CD4-positive, alpha-beta memory T cell (primary cell): ENCODE measurements at regions not wholly inside any gene's neighbourhood (a gene's known extent, or its start where the extent isn't known, plus 50 kb on each side); places are given as distances from the start of the nearest gene placed in this dataset.

ENCODE experiments used
- CTCF ChIA-PET: fragments of 350-600 bp; sonication (Branson Sonifier 250); formaldehyde crosslinking; loops from one replicate; lab custom pipeline; 2021; ENCODE audit warnings: inconsistent platforms; ENCODE audit not compliant: partially characterized antibody; lab: Charles Lee
- POLR2A ChIA-PET: fragments of 350-600 bp; sonication (Branson Sonifier 250); formaldehyde crosslinking; loops from one replicate; lab custom pipeline; 2021; ENCODE audit not compliant: partially characterized antibody; lab: Charles Lee
- DNase-seq, 5 donors: peaks; one replicate each; pipeline versions ENCODE4 v3.0.0 to v3.0.0-alpha.2; 2020 to 2022; ENCODE audit warnings: mixed read lengths in 1 of 5
- H3K27ac ChIP-seq: one replicate; pipeline ENCODE4 v1.7.0; 2013; ENCODE audit warnings: low read depth, low read length
- H3K27me3 ChIP-seq: 2 replicates; pipeline ENCODE4 v1.7.0; 2013; ENCODE audit warnings: mild to moderate bottlenecking, low read length, moderate library complexity; ENCODE audit not compliant: insufficient read depth
- H3K36me3 ChIP-seq: 2 replicates; pipeline ENCODE4 v1.7.0; 2013; ENCODE audit warnings: mild to moderate bottlenecking, low read length, moderate library complexity; ENCODE audit not compliant: insufficient read depth
- H3K4me1 ChIP-seq: 2 replicates; pipeline ENCODE4 v1.7.0; 2013; ENCODE audit warnings: mild to moderate bottlenecking, low read length, moderate library complexity; ENCODE audit not compliant: insufficient read depth
- H3K4me3 ChIP-seq, 2 donors: one replicate each; pipeline ENCODE4 v1.7.0; 2013; ENCODE audit warnings: low read length in 2 of 2, mild to moderate bottlenecking in 1 of 2
- H3K9me3 ChIP-seq, 2 donors: one replicate each; pipeline ENCODE4 v1.7.0; 2013; ENCODE audit warnings: low read length in 2 of 2, control low read depth in 1 of 2; ENCODE audit not compliant: control insufficient read depth in 1 of 2
- H3K27ac Mint-ChIP-seq, 7 donors: one replicate each; pipeline ENCODE4 v1.8.0; 2020 to 2021; ENCODE audit warnings: mixed read lengths in 7 of 7, mild to moderate bottlenecking in 6 of 7, inconsistent platforms in 3 of 7, moderate library complexity in 3 of 7
- H3K27me3 Mint-ChIP-seq, 2 donors: one replicate each; pipeline ENCODE4 v1.8.0; 2020 to 2021; ENCODE audit warnings: mixed read lengths in 2 of 2
- H3K36me3 Mint-ChIP-seq, 2 donors: one replicate each; pipeline ENCODE4 v1.8.0; 2020 to 2021; ENCODE audit warnings: mixed read lengths in 2 of 2, inconsistent platforms in 1 of 2, mild to moderate bottlenecking in 1 of 2
- H3K4me1 Mint-ChIP-seq, 4 donors: one replicate each; pipeline ENCODE4 v1.8.0; 2020 to 2021; ENCODE audit warnings: mixed read lengths in 4 of 4, mild to moderate bottlenecking in 1 of 4
- H3K4me3 Mint-ChIP-seq, 8 donors: one replicate each; pipeline ENCODE4 v1.8.0; 2020 to 2021; ENCODE audit warnings: mixed read lengths in 8 of 8, mild to moderate bottlenecking in 7 of 8, moderate library complexity in 6 of 8, inconsistent platforms in 3 of 8
- H3K9me3 Mint-ChIP-seq, 8 donors: one replicate each; pipeline ENCODE4 v1.8.0; 2020 to 2021; ENCODE audit warnings: mixed read lengths in 8 of 8, mild to moderate bottlenecking in 5 of 8, inconsistent platforms in 3 of 8, moderate library complexity in 1 of 8
- intact Hi-C: fragments of 100-400 bp; cut with micrococcal nuclease; formaldehyde crosslinking; loops from one replicate; pipeline ENCODE4 v1.15.1; 2023

DNA sequence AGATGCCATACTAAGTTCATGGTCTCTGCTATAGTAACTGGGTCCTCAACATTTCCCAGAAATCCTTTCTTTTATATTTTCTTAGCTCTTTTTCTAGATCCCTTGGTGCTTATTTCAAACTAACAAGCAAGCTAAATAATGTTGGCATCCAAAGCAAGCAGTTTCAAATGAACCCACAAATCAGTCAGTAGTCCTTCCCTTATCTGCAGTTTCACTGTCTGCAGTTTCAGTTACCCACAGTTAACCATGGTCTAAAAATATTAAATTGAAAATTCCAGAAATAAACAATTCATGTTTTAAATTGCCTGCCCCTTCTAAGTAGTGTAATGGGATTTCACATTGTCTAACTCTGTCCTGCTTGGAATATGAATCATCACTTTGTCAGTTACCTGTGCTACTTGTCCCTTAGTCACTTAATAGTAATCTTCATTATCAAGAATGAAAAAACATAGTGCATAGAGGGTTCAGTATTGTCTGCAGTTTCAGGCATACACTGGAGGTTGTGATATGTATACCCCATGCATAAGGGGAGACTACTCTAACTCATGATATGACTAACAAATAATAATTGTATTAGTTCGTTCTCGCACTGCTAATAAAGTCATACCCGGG lies 633.7 kb downstream of the MECOM start:
- CTCF ChIA-PET, result no interaction called here
- no peaks in the 10 kb centered on the region for H3K4me1 Mint-ChIP-seq
- no peak overlapping the region for H3K4me3 ChIP-seq
- H3K36me3 ChIP-seq, result no peaks in the 10 kb centered on the region
- no peaks in the 10 kb centered on the region for H3K27me3 Mint-ChIP-seq
- H3K4me1 ChIP-seq, result no peaks in the 10 kb centered on the region
- H3K27me3 ChIP-seq, result no peaks in the 10 kb centered on the region
- intact Hi-C loops, result no loop called here
- H3K27ac Mint-ChIP-seq, result no peak overlapping the region
- DNase-seq, result no peak
- POLR2A ChIA-PET, result no interaction called here
- no peaks in the 10 kb centered on the region for H3K9me3 ChIP-seq
- H3K36me3 Mint-ChIP-seq, result no peaks in the 10 kb centered on the region
- H3K27ac ChIP-seq, result no peak overlapping the region
- H3K9me3 Mint-ChIP-seq, result peaks cover 0 to 2% (median 0%) of the 10 kb centered on the region in 8 donors
- H3K4me3 Mint-ChIP-seq, result no peak overlapping the region

DNA sequence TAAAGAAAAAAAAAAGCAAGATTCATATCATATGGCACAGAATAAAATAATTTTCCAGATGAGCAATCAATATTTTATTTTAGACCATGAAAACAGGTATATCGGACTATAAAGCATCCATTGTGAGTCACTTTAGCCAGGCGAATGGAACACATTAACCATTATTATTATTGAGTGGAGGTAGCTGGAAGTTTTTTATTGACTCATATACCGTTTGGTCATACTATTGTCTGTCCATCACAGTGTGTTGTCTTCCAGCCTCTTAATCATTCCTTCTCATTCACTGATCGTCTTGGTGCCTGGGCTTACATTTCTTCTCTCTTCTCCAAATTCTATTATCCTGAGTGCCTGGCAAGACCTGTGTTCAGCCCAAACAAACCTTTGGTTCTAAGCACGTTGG lies 634.8 kb downstream of the MECOM start:
- POLR2A ChIA-PET, result no interaction called here
- H3K27ac ChIP-seq, result no peak overlapping the region
- CTCF ChIA-PET, result no interaction called here
- H3K9me3 ChIP-seq, result no peaks in the 10 kb centered on the region
- Mint-ChIP-seq H3K27ac (no peak overlapping the region), H3K9me3 (peaks cover 0 to 2% (median 0%) of the 10 kb centered on the region in 8 donors), H3K27me3 (no peaks in the 10 kb centered on the region), H3K36me3 (no peaks in the 10 kb centered on the region), H3K4me3 (no peak overlapping the region), H3K4me1 (no peaks in the 10 kb centered on the region)
- no peaks in the 10 kb centered on the region for H3K4me1 ChIP-seq
- intact Hi-C loops, result no loop called here
- no peaks in the 10 kb centered on the region for H3K36me3 ChIP-seq
- H3K27me3 ChIP-seq, result no peaks in the 10 kb centered on the region
- DNase-seq, result no peak
- no peak overlapping the region for H3K4me3 ChIP-seq

GRCh38 chr3:169026543-169027182 lies 636.8 kb downstream of the MECOM start:
- H3K36me3 ChIP-seq, result no peaks in the 10 kb centered on the region
- H3K27me3 ChIP-seq, result no peaks in the 10 kb centered on the region
- H3K4me1 Mint-ChIP-seq, result no peaks in the 10 kb centered on the region
- intact Hi-C loops, result no loop called here
- POLR2A ChIA-PET, result no interaction called here
- no peak overlapping the region for H3K27ac Mint-ChIP-seq
- H3K9me3 Mint-ChIP-seq, result peaks cover 0 to 2% (median 0%) of the 10 kb centered on the region in 8 donors
- no peaks in the 10 kb centered on the region for H3K27me3 Mint-ChIP-seq
- no peaks in the 10 kb centered on the region for H3K36me3 Mint-ChIP-seq
- no peak for DNase-seq
- H3K4me1 ChIP-seq, result no peaks in the 10 kb centered on the region
- CTCF ChIA-PET, result no interaction called here
- no peak overlapping the region for H3K27ac ChIP-seq
- H3K9me3 ChIP-seq, result no peaks in the 10 kb centered on the region
- H3K4me3 Mint-ChIP-seq, result no peak overlapping the region
- no peak overlapping the region for H3K4me3 ChIP-seq

DNA sequence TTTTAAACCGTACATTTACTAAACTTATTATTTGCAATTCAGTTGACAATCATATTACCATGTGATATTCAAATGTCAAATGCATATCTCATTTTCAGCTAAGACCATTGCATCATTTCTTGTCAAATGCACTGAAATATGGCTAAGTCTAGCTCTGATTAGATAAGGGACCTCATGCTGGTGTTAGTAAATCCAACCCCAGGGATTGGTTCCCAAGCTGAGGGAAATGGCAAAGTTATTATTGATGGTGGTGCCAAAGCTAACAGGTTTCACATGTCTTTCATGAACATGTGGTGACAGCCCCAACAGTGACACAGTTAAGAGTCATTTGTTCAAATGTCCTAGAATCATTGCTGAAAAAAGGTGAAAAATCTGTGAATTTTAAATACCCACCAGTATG lies 641.1 kb downstream of the MECOM start:
- H3K27ac ChIP-seq, result no peak overlapping the region
- H3K36me3 Mint-ChIP-seq, result no peaks in the 10 kb centered on the region
- no peaks in the 10 kb centered on the region for H3K27me3 ChIP-seq
- H3K27ac Mint-ChIP-seq, result no peak overlapping the region
- H3K36me3 ChIP-seq, result no peaks in the 10 kb centered on the region
- no peaks in the 10 kb centered on the region for H3K27me3 Mint-ChIP-seq
- intact Hi-C loops, result no loop called here
- no peaks in the 10 kb centered on the region for H3K9me3 ChIP-seq
- ChIA-PET POLR2A (no interaction called here), CTCF (no interaction called here)
- DNase-seq, result no peak
- no peaks in the 10 kb centered on the region for H3K4me1 Mint-ChIP-seq
- no peaks in the 10 kb centered on the region for H3K4me1 ChIP-seq
- H3K4me3 ChIP-seq, result no peak overlapping the region
- no peak overlapping the region for H3K4me3 Mint-ChIP-seq
- no peaks in the 10 kb centered on the region for H3K9me3 Mint-ChIP-seq

DNA sequence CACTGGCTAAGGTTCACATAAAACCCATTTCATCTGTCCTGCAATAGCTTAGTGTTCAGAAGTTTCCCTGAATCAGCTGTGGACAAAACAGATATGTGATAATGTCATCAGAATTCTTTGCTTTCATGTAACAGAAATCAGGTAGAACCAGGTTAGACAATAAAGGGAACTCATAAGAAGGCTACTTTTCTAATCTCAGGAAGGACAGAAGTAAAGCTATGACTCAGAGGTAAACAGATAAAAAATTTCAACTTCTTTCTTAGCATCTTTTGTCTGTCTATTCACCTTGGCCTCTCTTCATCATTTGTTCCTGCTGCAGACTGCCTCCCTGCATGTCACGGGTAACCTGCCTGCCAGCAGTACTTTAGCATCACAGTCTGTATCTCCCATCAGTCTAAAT lies 643.1 kb downstream of the MECOM start:
- Histone ChIP-seq H3K4me1 (no peaks in the 10 kb centered on the region), H3K4me3 (no peak overlapping the region), H3K9me3 (no peaks in the 10 kb centered on the region), H3K27ac (no peak overlapping the region), H3K36me3 (no peaks in the 10 kb centered on the region), H3K27me3 (no peaks in the 10 kb centered on the region)
- no peak overlapping the region for H3K27ac Mint-ChIP-seq
- intact Hi-C loops, result no loop called here
- H3K4me1 Mint-ChIP-seq, result no peaks in the 10 kb centered on the region
- DNase-seq, result no peak
- no peaks in the 10 kb centered on the region for H3K27me3 Mint-ChIP-seq
- no peaks in the 10 kb centered on the region for H3K9me3 Mint-ChIP-seq
- ChIA-PET CTCF (no interaction called here), POLR2A (no interaction called here)
- H3K4me3 Mint-ChIP-seq, result no peak overlapping the region
- H3K36me3 Mint-ChIP-seq, result no peaks in the 10 kb centered on the region

- H3K27ac ChIP-seq, result no peak overlapping the region
- ChIA-PET CTCF (no interaction called here), POLR2A (no interaction called here)
- no peaks in the 10 kb centered on the region for H3K36me3 Mint-ChIP-seq
- no peaks in the 10 kb centered on the region for H3K27me3 ChIP-seq
- DNase-seq, result no peak
- intact Hi-C loops, result no loop called here
- no peak overlapping the region for H3K4me3 ChIP-seq
- H3K4me1 Mint-ChIP-seq, result no peaks in the 10 kb centered on the region
- no peak overlapping the region for H3K27ac Mint-ChIP-seq
- H3K9me3 ChIP-seq, result no peaks in the 10 kb centered on the region
- H3K4me3 Mint-ChIP-seq, result no peak overlapping the region
- no peaks in the 10 kb centered on the region for H3K36me3 ChIP-seq
- H3K9me3 Mint-ChIP-seq, result peaks cover 0 to 5% (median 0%) of the 10 kb centered on the region in 8 donors
- H3K4me1 ChIP-seq, result no peaks in the 10 kb centered on the region
- H3K27me3 Mint-ChIP-seq, result no peaks in the 10 kb centered on the region
These were observed 654.1 kb downstream of the MECOM start for GRCh38 chr3:169009453-169009852.

GRCh38 chr3:169008776-169009358 lies 654.6 kb downstream of the MECOM start:
- POLR2A ChIA-PET, result no interaction called here

More at GRCh38 chr3:169008776-169009358, 654.6 kb downstream of the MECOM start:
- peaks cover 0 to 5% (median 0%) of the 10 kb centered on the region in 8 donors for H3K9me3 Mint-ChIP-seq
- no peaks in the 10 kb centered on the region for H3K36me3 Mint-ChIP-seq
- DNase-seq, result no peak
- no peaks in the 10 kb centered on the region for H3K27me3 Mint-ChIP-seq
- CTCF ChIA-PET, result no interaction called here
- no peaks in the 10 kb centered on the region for H3K4me1 Mint-ChIP-seq
- H3K4me3 ChIP-seq, result no peak overlapping the region
- H3K4me3 Mint-ChIP-seq, result no peak overlapping the region
- intact Hi-C loops, result no loop called here
- H3K27me3 ChIP-seq, result no peaks in the 10 kb centered on the region
- H3K27ac Mint-ChIP-seq, result no peak overlapping the region
- no peaks in the 10 kb centered on the region for H3K9me3 ChIP-seq
- no peak overlapping the region for H3K27ac ChIP-seq
- H3K36me3 ChIP-seq, result no peaks in the 10 kb centered on the region
- no peaks in the 10 kb centered on the region for H3K4me1 ChIP-seq
